ENCODE measurements at regions not wholly inside any gene's neighbourhood (a gene's known extent, or its start where the extent isn't known, plus 50 kb on each side); places are given as distances from the start of the nearest gene placed in this dataset.
"Not testable (repeated sequence)": the region's sequence is repeated elsewhere in the genome, so short reads cannot be mapped to it uniquely, and the experiment has no call there.

- Histone ChIP-seq H3K23ac (ENCODE audit: low read length in 2 of 2) (no peak overlapping the region), H3K9me3 (ENCODE audit: control insufficient read depth, low read length) (no peaks in the 10 kb centered on the region), H3K36me3 (ENCODE audit: control insufficient read depth in 1 of 2, insufficient read depth in 2 of 2, low read depth in 1 of 2, low read length in 2 of 2) (no peaks in the 10 kb centered on the region), H2BK12ac (ENCODE audit: low read length in 2 of 2) (no peak overlapping the region), H2BK120ac (ENCODE audit: low read depth, low read length) (no peak overlapping the region), H3K18ac (ENCODE audit: low read depth in 1 of 2, low read length in 2 of 2) (no peak overlapping the region), H3K4me2 (ENCODE audit: low read length, poor library complexity, severe bottlenecking) (no peak overlapping the region), H3K4me3 (ENCODE audit: insufficient read depth in 1 of 2, low read depth in 1 of 2, low read length in 2 of 2) (no peak overlapping the region), H3K27ac (ENCODE audit: low read length, poor library complexity, severe bottlenecking) (no peak overlapping the region), H3K4me1 (ENCODE audit: control insufficient read depth, insufficient read depth, low read depth, low read length) (no peaks in the 10 kb centered on the region), H2AFZ (ENCODE audit: low read depth, low read length) (no peak overlapping the region), H3K79me1 (replicated peaks; ENCODE audit: low read length, poor library complexity, severe bottlenecking) (no peaks in the 10 kb centered on the region), H2AK5ac (ENCODE audit: low read length, severe bottlenecking) (no peak overlapping the region), H3K9ac (ENCODE audit: low read length) (no peak overlapping the region), H3K4ac (ENCODE audit: low read depth in 1 of 2, low read length in 2 of 2) (no peak overlapping the region), H4K8ac (ENCODE audit: low read length) (no peak overlapping the region), H2BK15ac (ENCODE audit: low read depth, poor library complexity, severe bottlenecking) (no peak overlapping the region), H3K14ac (ENCODE audit: low read length in 2 of 2) (no peak overlapping the region), H3K27me3 (ENCODE audit: control insufficient read depth in 1 of 2, insufficient read depth in 1 of 2, low read length in 2 of 2) (no peaks in the 10 kb centered on the region), H2BK5ac (ENCODE audit: low read depth, low read length, poor library complexity, severe bottlenecking) (no peak overlapping the region), H4K91ac (ENCODE audit: low read length) (no peak overlapping the region)
- no peak for DNase-seq
- WGBS = no CpG with 5 or more reads among the region's 3 CpGs
Observed at GRCh38 chr7:119256446-119257131, 1016.4 kb upstream of the KCND2 start.

GRCh38 chr7:119266790-119267189 lies 1006.2 kb upstream of the KCND2 start:
- H3K14ac ChIP-seq (ENCODE audit: low read length in 2 of 2); H4K8ac ChIP-seq (ENCODE audit: low read length); H3K4ac ChIP-seq (ENCODE audit: low read depth in 1 of 2, low read length in 2 of 2); H3K18ac ChIP-seq (ENCODE audit: low read depth in 1 of 2, low read length in 2 of 2); H2AFZ ChIP-seq (ENCODE audit: low read depth, low read length); H3K4me3 ChIP-seq (ENCODE audit: insufficient read depth in 1 of 2, low read depth in 1 of 2, low read length in 2 of 2); H3K23ac ChIP-seq (ENCODE audit: low read length in 2 of 2); H3K9ac ChIP-seq (ENCODE audit: low read length); H3K36me3 ChIP-seq (ENCODE audit: control insufficient read depth in 1 of 2, insufficient read depth in 2 of 2, low read depth in 1 of 2, low read length in 2 of 2); H2BK15ac ChIP-seq (ENCODE audit: low read depth, poor library complexity, severe bottlenecking); H3K9me3 ChIP-seq (ENCODE audit: control insufficient read depth, low read length); H2BK120ac ChIP-seq (ENCODE audit: low read depth, low read length); H2BK12ac ChIP-seq (ENCODE audit: low read length in 2 of 2); H3K4me1 ChIP-seq (ENCODE audit: control insufficient read depth, insufficient read depth, low read depth, low read length); H2BK5ac ChIP-seq (ENCODE audit: low read depth, low read length, poor library complexity, severe bottlenecking); H3K79me1 ChIP-seq (replicated peaks; ENCODE audit: low read length, poor library complexity, severe bottlenecking); H4K91ac ChIP-seq (ENCODE audit: low read length); H2AK5ac ChIP-seq (ENCODE audit: low read length, severe bottlenecking); H3K4me2 ChIP-seq (ENCODE audit: low read length, poor library complexity, severe bottlenecking); H3K27me3 ChIP-seq (ENCODE audit: control insufficient read depth in 1 of 2, insufficient read depth in 1 of 2, low read length in 2 of 2); H3K27ac ChIP-seq (ENCODE audit: low read length, poor library complexity, severe bottlenecking); DNase-seq: not testable (repeated sequence)
- WGBS = 92% methylated on average over 2 of the region's 2 CpGs

GRCh38 chr7:119270045-119270464 lies 1002.9 kb upstream of the KCND2 start:
- Histone ChIP-seq H2AFZ (ENCODE audit: low read depth, low read length) (no peak overlapping the region), H3K14ac (ENCODE audit: low read length in 2 of 2) (no peak overlapping the region), H3K4me3 (ENCODE audit: insufficient read depth in 1 of 2, low read depth in 1 of 2, low read length in 2 of 2) (no peak overlapping the region), H3K36me3 (ENCODE audit: control insufficient read depth in 1 of 2, insufficient read depth in 2 of 2, low read depth in 1 of 2, low read length in 2 of 2) (no peaks in the 10 kb centered on the region), H3K4me2 (ENCODE audit: low read length, poor library complexity, severe bottlenecking) (no peak overlapping the region), H4K91ac (ENCODE audit: low read length) (no peak overlapping the region), H2BK120ac (ENCODE audit: low read depth, low read length) (no peak overlapping the region), H4K8ac (ENCODE audit: low read length) (no peak overlapping the region), H3K27me3 (ENCODE audit: control insufficient read depth in 1 of 2, insufficient read depth in 1 of 2, low read length in 2 of 2) (no peaks in the 10 kb centered on the region), H2AK5ac (ENCODE audit: low read length, severe bottlenecking) (no peak overlapping the region), H3K23ac (ENCODE audit: low read length in 2 of 2) (no peak overlapping the region), H3K79me1 (replicated peaks; ENCODE audit: low read length, poor library complexity, severe bottlenecking) (no peaks in the 10 kb centered on the region), H3K4me1 (ENCODE audit: control insufficient read depth, insufficient read depth, low read depth, low read length) (no peaks in the 10 kb centered on the region), H3K4ac (ENCODE audit: low read depth in 1 of 2, low read length in 2 of 2) (no peak overlapping the region), H3K9ac (ENCODE audit: low read length) (no peak overlapping the region), H2BK15ac (ENCODE audit: low read depth, poor library complexity, severe bottlenecking) (no peak overlapping the region), H2BK12ac (ENCODE audit: low read length in 2 of 2) (no peak overlapping the region), H3K27ac (ENCODE audit: low read length, poor library complexity, severe bottlenecking) (no peak overlapping the region), H3K18ac (ENCODE audit: low read depth in 1 of 2, low read length in 2 of 2) (no peak overlapping the region), H2BK5ac (ENCODE audit: low read depth, low read length, poor library complexity, severe bottlenecking) (no peak overlapping the region), H3K9me3 (ENCODE audit: control insufficient read depth, low read length) (no peaks in the 10 kb centered on the region)
- peak; percentile 73 for DNase-seq
- WGBS = 18% methylated on average over 7 of the region's 7 CpGs

- H3K79me1 ChIP-seq (replicated peaks; ENCODE audit: low read length, poor library complexity, severe bottlenecking) = no peaks in the 10 kb centered on the region
- H3K27ac ChIP-seq (ENCODE audit: low read length, poor library complexity, severe bottlenecking) = no peak overlapping the region
- no peak overlapping the region for H3K4me3 ChIP-seq (ENCODE audit: insufficient read depth in 1 of 2, low read depth in 1 of 2, low read length in 2 of 2)
Observed at GRCh38 chr7:119270644-119271043, 1002.3 kb upstream of the KCND2 start.

More at GRCh38 chr7:119270644-119271043, 1002.3 kb upstream of the KCND2 start:
- Histone ChIP-seq H4K91ac (ENCODE audit: low read length) (no peak overlapping the region), H4K8ac (ENCODE audit: low read length) (no peak overlapping the region), H2BK12ac (ENCODE audit: low read length in 2 of 2) (no peak overlapping the region), H3K9me3 (ENCODE audit: control insufficient read depth, low read length) (no peaks in the 10 kb centered on the region), H3K27me3 (ENCODE audit: control insufficient read depth in 1 of 2, insufficient read depth in 1 of 2, low read length in 2 of 2) (no peaks in the 10 kb centered on the region), H3K4ac (ENCODE audit: low read depth in 1 of 2, low read length in 2 of 2) (no peak overlapping the region), H3K14ac (ENCODE audit: low read length in 2 of 2) (no peak overlapping the region), H3K23ac (ENCODE audit: low read length in 2 of 2) (no peak overlapping the region), H2BK120ac (ENCODE audit: low read depth, low read length) (no peak overlapping the region), H3K36me3 (ENCODE audit: control insufficient read depth in 1 of 2, insufficient read depth in 2 of 2, low read depth in 1 of 2, low read length in 2 of 2) (no peaks in the 10 kb centered on the region), H2BK5ac (ENCODE audit: low read depth, low read length, poor library complexity, severe bottlenecking) (no peak overlapping the region), H3K4me1 (ENCODE audit: control insufficient read depth, insufficient read depth, low read depth, low read length) (no peaks in the 10 kb centered on the region), H3K9ac (ENCODE audit: low read length) (no peak overlapping the region), H2AFZ (ENCODE audit: low read depth, low read length) (no peak overlapping the region), H2BK15ac (ENCODE audit: low read depth, poor library complexity, severe bottlenecking) (no peak overlapping the region), H3K18ac (ENCODE audit: low read depth in 1 of 2, low read length in 2 of 2) (no peak overlapping the region), H2AK5ac (ENCODE audit: low read length, severe bottlenecking) (no peak overlapping the region), H3K4me2 (ENCODE audit: low read length, poor library complexity, severe bottlenecking) (no peak overlapping the region)
- 93% methylated on average over 6 of the region's 6 CpGs for WGBS
- no peak for DNase-seq

Measured in mesenchymal stem cell (in vitro differentiated cells and primary cell).